SJSA1 (cell line): ENCODE measurements at regions not wholly inside any gene's neighbourhood (a gene's known extent, or its start where the extent isn't known, plus 50 kb on each side); places are given as distances from the start of the nearest gene placed in this dataset.

Experiments used
- DNase-seq, 2 experiments: peaks; one replicate each; pipeline ENCODE4 v3.0.0-alpha.2; 2015 to 2020; ENCODE audit warnings: low spot score in 2 of 2, low read depth in 1 of 2
- H3K27ac ChIP-seq: fragments of 250-450 bp; sonication (Bioruptor Pico); 2 replicates; pipeline ENCODE4 v1.5.1; 2020; ENCODE audit warnings: mild to moderate bottlenecking, moderate library complexity
- H3K27me3 ChIP-seq: fragments of 250-450 bp; sonication (Bioruptor Pico); replicated peaks from 2 replicates; pipeline ENCODE4 v1.5.1; 2020; ENCODE audit warnings: mild to moderate bottlenecking, moderate library complexity
- H3K36me3 ChIP-seq: fragments of 250-450 bp; sonication (Bioruptor Pico); 2 replicates; pipeline ENCODE4 v1.5.1; 2020; ENCODE audit warnings: mild to moderate bottlenecking
- H3K4me1 ChIP-seq: fragments of 250-450 bp; sonication (Bioruptor Pico); replicated peaks from 2 replicates; pipeline ENCODE4 v1.6.1; 2021; ENCODE audit warnings: mild to moderate bottlenecking
- H3K4me3 ChIP-seq: fragments of 250-450 bp; sonication (Bioruptor Pico); 2 replicates; pipeline ENCODE4 v1.5.1; 2020; ENCODE audit warnings: mild to moderate bottlenecking
- H3K9me3 ChIP-seq: fragments of 250-450 bp; sonication (Bioruptor Pico); replicated peaks from 2 replicates; pipeline ENCODE4 v1.5.1; 2020; ENCODE audit warnings: mild to moderate bottlenecking

GRCh38 chr3:14252321-14253021, 73.9 kb downstream of the LSM3 start:
- peak overlapping the region; percentile 93 for H3K27ac ChIP-seq
- H3K4me3 ChIP-seq = no peak overlapping the region
- peak; percentile 93 for DNase-seq
- no peaks in the 10 kb centered on the region for H3K27me3 ChIP-seq
- H3K9me3 ChIP-seq = peaks cover 7% of the 10 kb centered on the region; the same call in 1 of the 2 replicates
- peaks cover 70% of the 10 kb centered on the region for H3K4me1 ChIP-seq
- H3K36me3 ChIP-seq = no peaks in the 10 kb centered on the region

GRCh38 chr3:14253022-14253706, 74.5 kb downstream of the LSM3 start:
- H3K4me1 ChIP-seq = peaks cover 70% of the 10 kb centered on the region
- no peaks in the 10 kb centered on the region for H3K27me3 ChIP-seq
- no peak overlapping the region for H3K4me3 ChIP-seq
- peaks cover 7% of the 10 kb centered on the region; the same call in 1 of the 2 replicates for H3K9me3 ChIP-seq
- H3K36me3 ChIP-seq = no peaks in the 10 kb centered on the region
- DNase-seq = peak; percentile 42 to 69
- peak overlapping the region; percentile 93 for H3K27ac ChIP-seq

- H3K36me3 ChIP-seq = no peaks in the 10 kb centered on the region
- H3K4me3 ChIP-seq = no peak overlapping the region
- DNase-seq = no peak
- H3K9me3 ChIP-seq = peaks cover 7% of the 10 kb centered on the region; the same call in 1 of the 2 replicates
- H3K27me3 ChIP-seq = no peaks in the 10 kb centered on the region
- peak overlapping the region; percentile 93 for H3K27ac ChIP-seq
- H3K4me1 ChIP-seq = peaks cover 70% of the 10 kb centered on the region
Measured at GRCh38 chr3:14253707-14254382, 75.2 kb downstream of the LSM3 start.

- peaks cover 7% of the 10 kb centered on the region; the same call in 1 of the 2 replicates for H3K9me3 ChIP-seq
- no peak overlapping the region for H3K27ac ChIP-seq
- H3K4me1 ChIP-seq = peaks cover 64% of the 10 kb centered on the region
- no peak for DNase-seq
- no peaks in the 10 kb centered on the region for H3K36me3 ChIP-seq
- H3K27me3 ChIP-seq = no peaks in the 10 kb centered on the region
- H3K4me3 ChIP-seq = no peak overlapping the region
Measured at GRCh38 chr3:14254812-14255702, 76.4 kb downstream of the LSM3 start.

GRCh38 chr3:14256046-14256445, 77.4 kb downstream of the LSM3 start:
- peaks cover 60% of the 10 kb centered on the region for H3K4me1 ChIP-seq
- no peak overlapping the region for H3K4me3 ChIP-seq
- H3K27ac ChIP-seq = no peak overlapping the region
- no peaks in the 10 kb centered on the region for H3K36me3 ChIP-seq
- H3K9me3 ChIP-seq = peaks cover 1% of the 10 kb centered on the region; the same call in 1 of the 2 replicates
- DNase-seq = no peak
- no peaks in the 10 kb centered on the region for H3K27me3 ChIP-seq

GRCh38 chr3:14256561-14257342, 78.1 kb downstream of the LSM3 start:
- no peak overlapping the region for H3K4me3 ChIP-seq
- no peak overlapping the region for H3K27ac ChIP-seq
- peaks cover 57% of the 10 kb centered on the region for H3K4me1 ChIP-seq
- DNase-seq = no peak
- no peaks in the 10 kb centered on the region for H3K9me3 ChIP-seq
- no peaks in the 10 kb centered on the region for H3K36me3 ChIP-seq
- H3K27me3 ChIP-seq = no peaks in the 10 kb centered on the region

- Histone ChIP-seq H3K27ac (no peak overlapping the region), H3K36me3 (no peaks in the 10 kb centered on the region), H3K4me3 (no peak overlapping the region), H3K9me3 (no peaks in the 10 kb centered on the region), H3K27me3 (no peaks in the 10 kb centered on the region), H3K4me1 (peaks cover 32% of the 10 kb centered on the region)
- DNase-seq = no peak
Measured at GRCh38 chr3:14258906-14259904, 80.6 kb downstream of the LSM3 start.

- Histone ChIP-seq H3K27me3 (no peaks in the 10 kb centered on the region), H3K9me3 (no peaks in the 10 kb centered on the region), H3K4me1 (peaks cover 26% of the 10 kb centered on the region), H3K27ac (no peak overlapping the region), H3K36me3 (no peaks in the 10 kb centered on the region), H3K4me3 (no peak overlapping the region)
- no peak for DNase-seq
Measured at GRCh38 chr3:14260463-14260862, 81.8 kb downstream of the LSM3 start.

GRCh38 chr3:14261229-14261628, 82.6 kb downstream of the LSM3 start:
- Histone ChIP-seq H3K4me3 (no peak overlapping the region), H3K27me3 (no peaks in the 10 kb centered on the region), H3K27ac (no peak overlapping the region), H3K9me3 (no peaks in the 10 kb centered on the region), H3K36me3 (no peaks in the 10 kb centered on the region), H3K4me1 (peaks cover 26% of the 10 kb centered on the region)
- peak; percentile 64 to 81 for DNase-seq

- H3K27me3 ChIP-seq = no peaks in the 10 kb centered on the region
- H3K9me3 ChIP-seq = no peaks in the 10 kb centered on the region
- H3K36me3 ChIP-seq = no peaks in the 10 kb centered on the region
- H3K27ac ChIP-seq = no peak overlapping the region
- H3K4me1 ChIP-seq = peaks cover 30% of the 10 kb centered on the region
- H3K4me3 ChIP-seq = no peak overlapping the region
- DNase-seq = no peak
Measured at GRCh38 chr3:14262212-14262611, 83.6 kb downstream of the LSM3 start.

GRCh38 chr3:14262867-14263266, 84.2 kb downstream of the LSM3 start:
- DNase-seq = no peak
- no peaks in the 10 kb centered on the region for H3K9me3 ChIP-seq
- H3K4me3 ChIP-seq = no peak overlapping the region
- H3K27me3 ChIP-seq = no peaks in the 10 kb centered on the region
- peaks cover 33% of the 10 kb centered on the region for H3K4me1 ChIP-seq
- H3K27ac ChIP-seq = no peak overlapping the region
- H3K36me3 ChIP-seq = no peaks in the 10 kb centered on the region
